Lower lobe of right lung (tissue), 2 donors: ENCODE measurements at regions not wholly inside any gene's neighbourhood (a gene's known extent, or its start where the extent isn't known, plus 50 kb on each side); places are given as distances from the start of the nearest gene placed in this dataset.

Experiments
- ATAC-seq, 2 donors: fragments of 200-7000 bp; cut with Tn5 transposase; one replicate each; pipeline ENCODE4 v1.9.1; 2020 to 2022; ENCODE audit warnings: mild to moderate bottlenecking in 2 of 2, moderate library complexity in 2 of 2
- DNase-seq: peaks from one replicate; pipeline ENCODE4 v3.0.0-alpha.2; 2020
- H3K27ac ChIP-seq: fragments of 200-600 bp; one replicate; pipeline ENCODE4 v1.8.0; 2022
- H3K27me3 ChIP-seq: fragments of 200-600 bp; one replicate; pipeline ENCODE4 v1.8.0; 2022; ENCODE audit warnings: low read depth
- H3K36me3 ChIP-seq: fragments of 200-600 bp; one replicate; pipeline ENCODE4 v1.8.0; 2022; ENCODE audit warnings: mild to moderate bottlenecking
- H3K4me1 ChIP-seq: fragments of 200-600 bp; one replicate; pipeline ENCODE4 v1.8.0; 2022
- H3K4me3 ChIP-seq: fragments of 200-600 bp; one replicate; pipeline ENCODE4 v1.8.0; 2022; ENCODE audit warnings: mild to moderate bottlenecking
- H3K9me3 ChIP-seq: fragments of 200-600 bp; one replicate; pipeline ENCODE4 v1.8.0; 2022
- CTCF ChIP-seq: fragments of 200-600 bp; IDR thresholded peaks from one replicate; pipeline ENCODE4 v1.8.0; 2022; ENCODE audit warnings: antibody characterized with exemption, mild to moderate bottlenecking
- intact Hi-C: fragments of 100-400 bp; cut with DNase I; formaldehyde crosslinking; loops from one replicate; pipeline ENCODE4 v1.11.0; 2022
- donor health status: DM: no; HTN: yes; CAD: no; lungs with severe emphysema.

- H3K27me3 ChIP-seq: no peaks in the 10 kb centered on the region
- ATAC-seq: no peak
- intact Hi-C loops: no loop called here
- no peaks in the 10 kb centered on the region for H3K9me3 ChIP-seq
- no peak overlapping the region for H3K4me3 ChIP-seq
- no peak overlapping the region for H3K27ac ChIP-seq
- no peaks in the 10 kb centered on the region for H3K4me1 ChIP-seq
- DNase-seq: no peak
- TF ChIP-seq CTCF: no peak
- H3K36me3 ChIP-seq: no peaks in the 10 kb centered on the region
These were observed 1953.8 kb downstream of the MAT2B start for GRCh38 chr5:165459232-165459631.

DNA sequence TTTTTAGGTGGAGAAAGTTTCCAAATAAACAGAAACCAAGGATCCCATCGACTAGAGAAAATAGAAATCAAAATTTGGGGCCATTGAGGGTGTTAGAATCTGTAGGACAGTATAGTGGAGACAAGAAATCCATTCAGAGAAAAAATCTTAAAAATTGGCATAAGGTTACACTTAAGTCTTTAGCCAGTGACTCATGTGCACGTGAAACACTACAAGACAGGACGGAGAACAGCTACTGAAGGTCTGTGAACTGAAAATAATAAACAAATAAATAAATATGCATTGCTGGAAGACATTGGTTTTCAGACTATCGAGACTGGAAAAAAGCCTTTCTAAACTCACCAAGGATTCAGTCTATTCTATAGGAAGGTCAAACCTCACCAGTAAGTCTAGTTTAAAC, 1955.5 kb downstream of the MAT2B start:
- no peak overlapping the region for H3K27ac ChIP-seq
- H3K4me1 ChIP-seq: no peaks in the 10 kb centered on the region
- no peak for ATAC-seq
- no peak for DNase-seq
- TF ChIP-seq CTCF: no peak
- no peak overlapping the region for H3K4me3 ChIP-seq
- H3K9me3 ChIP-seq: no peaks in the 10 kb centered on the region
- intact Hi-C loops: no loop called here
- H3K36me3 ChIP-seq: no peaks in the 10 kb centered on the region
- H3K27me3 ChIP-seq: no peaks in the 10 kb centered on the region

DNA sequence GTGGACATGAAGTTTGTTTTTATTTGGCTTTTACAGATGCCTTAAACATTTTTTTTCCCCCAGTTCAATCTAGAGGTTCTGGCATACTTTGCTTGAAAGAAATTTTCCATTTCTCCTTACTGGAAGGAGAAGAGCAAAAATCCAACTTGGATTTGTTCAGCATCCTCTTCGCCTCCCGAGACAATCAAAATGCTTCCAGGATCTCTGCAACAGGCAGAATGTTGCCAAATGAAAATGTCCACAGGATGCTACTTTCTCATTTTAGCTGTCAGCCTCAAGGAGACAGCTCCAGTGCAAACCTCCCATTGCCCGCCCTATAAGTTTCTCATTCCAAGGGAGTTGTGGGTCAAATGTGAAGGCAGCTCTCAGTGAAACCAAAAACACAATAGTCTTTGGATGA, 1972.1 kb downstream of the MAT2B start:
- intact Hi-C loops: no loop called here

DNA sequence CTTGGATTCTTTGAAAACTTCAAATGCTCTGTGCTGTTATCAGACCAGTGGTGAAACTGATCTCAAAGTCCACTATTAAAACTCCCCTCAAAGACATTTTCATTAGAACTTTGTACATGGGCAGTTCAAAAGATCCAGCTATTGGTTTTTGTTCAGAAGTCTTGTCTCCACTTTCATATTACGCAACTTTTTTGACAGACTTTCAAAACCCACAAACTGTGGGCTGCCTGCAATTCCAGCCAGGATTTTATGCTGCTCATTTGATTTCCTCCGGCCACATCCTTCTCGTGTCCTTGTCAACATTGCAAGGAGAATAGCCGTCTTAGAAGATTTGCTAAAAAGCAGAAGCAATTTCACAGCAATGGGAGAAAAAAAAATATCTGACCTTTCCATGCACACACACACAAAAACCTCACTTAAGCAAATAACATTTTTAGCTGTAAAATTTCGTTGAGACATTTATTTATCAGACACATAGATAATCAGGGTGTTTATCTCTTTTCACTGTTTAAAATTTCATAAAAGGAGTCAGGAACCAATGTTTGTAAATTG, 1990.5 kb downstream of the MAT2B start:
- no peak for TF ChIP-seq CTCF
- no peak overlapping the region for H3K27ac ChIP-seq
- intact Hi-C loops: no loop called here
- no peaks in the 10 kb centered on the region for H3K9me3 ChIP-seq
- H3K36me3 ChIP-seq: no peaks in the 10 kb centered on the region
- H3K4me1 ChIP-seq: peaks cover 4% of the 10 kb centered on the region
- no peaks in the 10 kb centered on the region for H3K27me3 ChIP-seq
- no peak overlapping the region for H3K4me3 ChIP-seq
- ATAC-seq (no peak), DNase-seq (no peak)

More for the DNA sequence above, 1972.1 kb downstream of the MAT2B start:
- no peak overlapping the region for H3K27ac ChIP-seq
- no peaks in the 10 kb centered on the region for H3K27me3 ChIP-seq
- no peaks in the 10 kb centered on the region for H3K36me3 ChIP-seq
- H3K4me1 ChIP-seq: no peaks in the 10 kb centered on the region
- no peaks in the 10 kb centered on the region for H3K9me3 ChIP-seq
- H3K4me3 ChIP-seq: no peak overlapping the region
- no peak for DNase-seq
- no peak for TF ChIP-seq CTCF
- ATAC-seq: no peak

- Histone ChIP-seq H3K27me3 (no peaks in the 10 kb centered on the region), H3K4me3 (no peak overlapping the region), H3K36me3 (no peaks in the 10 kb centered on the region), H3K4me1 (peaks cover 4% of the 10 kb centered on the region), H3K9me3 (no peaks in the 10 kb centered on the region), H3K27ac (no peak overlapping the region)
- peak; percentile 31 for TF ChIP-seq CTCF
- DNase-seq: no peak
- intact Hi-C loops: no loop called here
- ATAC-seq: no peak
These were observed 1992.3 kb downstream of the MAT2B start for GRCh38 chr5:165497707-165498106.
